HEK293T (cell line): ENCODE measurements at regions not wholly inside any gene's neighbourhood (a gene's known extent, or its start where the extent isn't known, plus 50 kb on each side); places are given as distances from the start of the nearest gene placed in this dataset.

ENCODE experiments used
- CTCF ChIA-PET: fragments of 350-600 bp; formaldehyde crosslinking; extraction: SDS; loops from one replicate; lab custom pipeline; 2021; ENCODE audit warnings: antibody characterized with exemption, inconsistent platforms; lab: Yijun Ruan, JAX
- POLR2A ChIA-PET: fragments of 350-600 bp; formaldehyde crosslinking; extraction: SDS; loops from one replicate; lab custom pipeline; 2020; ENCODE audit warnings: antibody characterized with exemption, inconsistent platforms; lab: Yijun Ruan, JAX
- DNase-seq: peaks from one replicate; pipeline ENCODE4 v3.0.0; 2012; ENCODE audit warnings: mixed read lengths; ENCODE audit errors: extremely low spot score
- ARNT ChIP-seq: fragments of 450-650 bp; IDR thresholded peaks from 2 replicates; pipeline ENCODE4 v1.6.1; 2017; ENCODE audit warnings: mild to moderate bottlenecking
- BHLHE40 ChIP-seq: fragments of 450-650 bp; IDR thresholded peaks from 2 replicates; pipeline ENCODE4 v1.6.1; 2016; ENCODE audit warnings: mild to moderate bottlenecking, moderate library complexity, borderline replicate concordance
- CTBP1 ChIP-seq: fragments of 450-650 bp; IDR thresholded peaks from 2 replicates; pipeline ENCODE4 v1.6.1; 2016; ENCODE audit warnings: borderline replicate concordance
- ELF4 ChIP-seq: fragments of 450-650 bp; IDR thresholded peaks from 2 replicates; pipeline ENCODE4 v1.6.1; 2017; ENCODE audit warnings: antibody characterized with exemption
- FOXA1 ChIP-seq: fragments of 450-650 bp; IDR thresholded peaks from 2 replicates; pipeline ENCODE4 v1.6.1; 2016; ENCODE audit warnings: mild to moderate bottlenecking
- FOXK2 ChIP-seq: fragments of 450-650 bp; IDR thresholded peaks from 2 replicates; pipeline ENCODE4 v1.6.1; 2016; ENCODE audit warnings: mild to moderate bottlenecking
- FOXM1 ChIP-seq: fragments of 450-650 bp; IDR thresholded peaks from 2 replicates; pipeline ENCODE4 v1.6.1; 2017; ENCODE audit warnings: mild to moderate bottlenecking, borderline replicate concordance
- HDGF ChIP-seq: fragments of 450-650 bp; IDR thresholded peaks from 2 replicates; pipeline ENCODE4 v1.6.1; 2017; ENCODE audit warnings: antibody characterized with exemption, borderline replicate concordance
- L3MBTL2 ChIP-seq: fragments of 450-650 bp; conservative IDR thresholded peaks from 2 replicates; pipeline ENCODE4 v1.6.1; 2016; ENCODE audit warnings: mild to moderate bottlenecking
- LEF1 ChIP-seq: fragments of 450-650 bp; IDR thresholded peaks from 2 replicates; pipeline ENCODE4 v1.6.1; 2017; ENCODE audit warnings: mild to moderate bottlenecking, borderline replicate concordance
- NFRKB ChIP-seq: fragments of 450-650 bp; IDR thresholded peaks from 2 replicates; pipeline ENCODE4 v1.6.1; 2016; ENCODE audit warnings: mild to moderate bottlenecking, moderate library complexity
- PKNOX1 ChIP-seq: fragments of 450-650 bp; IDR thresholded peaks from 2 replicates; pipeline ENCODE4 v1.6.1; 2016
- SP1 ChIP-seq: fragments of 450-650 bp; IDR thresholded peaks from 2 replicates; pipeline ENCODE4 v1.6.1; 2017
- SUZ12 ChIP-seq: fragments of 450-650 bp; IDR thresholded peaks from 2 replicates; pipeline ENCODE4 v1.6.1; 2016; ENCODE audit warnings: mild to moderate bottlenecking
- TARDBP ChIP-seq: fragments of 450-650 bp; IDR thresholded peaks from 2 replicates; pipeline ENCODE4 v1.6.1; 2016
- ZNF384 ChIP-seq: fragments of 450-650 bp; IDR thresholded peaks from 2 replicates; pipeline ENCODE4 v1.6.1; 2016

GRCh38 chr9:77111408-77111807 lies 65.9 kb upstream of the VPS13A start:
- CTCF ChIA-PET, result no interaction called here
- POLR2A ChIA-PET, result no interaction called here
- TF ChIP-seq SP1 (no peak), FOXM1 (no peak)
- DNase-seq, result no peak

- POLR2A ChIA-PET, result interaction anchor here (0.7 kb wide), 1 partner anchor 62 kb away, joined by 3 read pairs; no protein-coding TSS in a partner anchor
- no peak for DNase-seq
Observed at GRCh38 chr9:77125665-77126064, 51.7 kb upstream of the VPS13A start.

GRCh38 chr9:77127071-77127470 lies 50.3 kb upstream of the VPS13A start:
- ChIA-PET CTCF (no interaction called here), POLR2A (no interaction called here)
- TF ChIP-seq ZNF384 (no peak), HDGF (no peak), CTBP1 (no peak), FOXM1 (no peak), L3MBTL2 (no peak), FOXK2 (no peak), SP1 (no peak), NFRKB (no peak), LEF1 (no peak), SUZ12 (no peak), FOXA1 (no peak), PKNOX1 (no peak), ARNT (no peak), TARDBP (no peak), ELF4 (no peak), BHLHE40 (no peak)
- DNase-seq, result no peak

More at GRCh38 chr9:77125665-77126064, 51.7 kb upstream of the VPS13A start:
- TF ChIP-seq ARNT (no peak), ZNF384 (no peak), BHLHE40 (no peak), NFRKB (no peak), HDGF (no peak), CTBP1 (no peak), L3MBTL2 (no peak), LEF1 (no peak), FOXK2 (no peak), PKNOX1 (no peak), SUZ12 (no peak), ELF4 (no peak), FOXA1 (no peak)
- CTCF ChIA-PET, result no interaction called here
